ENCODE measurements at regions not wholly inside any gene's neighbourhood (a gene's known extent, or its start where the extent isn't known, plus 50 kb on each side); places are given as distances from the start of the nearest gene placed in this dataset.

- TF ChIP-seq CTCF (IDR thresholded peaks at IDR 0.05) (no peak), POLR2A (IDR thresholded peaks at IDR 0.05) (no peak), POLR2AphosphoS5 (IDR thresholded peaks at IDR 0.05) (no peak)
Measured at GRCh38 chr7:67724435-67724834, 727.8 kb downstream of the TYW1 start.
